ENCODE measurements at regions not wholly inside any gene's neighbourhood (a gene's known extent, or its start where the extent isn't known, plus 50 kb on each side); places are given as distances from the start of the nearest gene placed in this dataset.

GRCh38 chr7:153382641-153383101 is 623.1 kb downstream of the ACTR3B start:
- Histone ChIP-seq H3K27me3 (no peaks in the 10 kb centered on the region), H3K27ac (no peak overlapping the region), H3K4me2 (no peak overlapping the region), H4K20me1 (ENCODE audit: low read depth) (no peaks in the 10 kb centered on the region), H3K36me3 (no peaks in the 10 kb centered on the region), H3K4me3 (no peak overlapping the region), H3K9ac (no peak overlapping the region), H3K79me2 (ENCODE audit: low read depth) (no peaks in the 10 kb centered on the region), H3K9me3 (ENCODE audit: low read depth) (no peaks in the 10 kb centered on the region), H2AFZ (replicated peaks) (no peak overlapping the region), H3K4me1 (no peaks in the 10 kb centered on the region), H3F3A (ENCODE audit: low read depth) (no peaks in the 10 kb centered on the region)
- no peak for DNase-seq (ENCODE audit: low spot score)
- H3K4me1 Mint-ChIP-seq = no peaks in the 10 kb centered on the region
- H3K27ac Mint-ChIP-seq = no peak overlapping the region
- no peaks in the 10 kb centered on the region for H3K36me3 Mint-ChIP-seq
- no peak for TF ChIP-seq EZH2phosphoT487 (IDR thresholded peaks at IDR 0.05)
- TF ChIP-seq, protein P1, sequence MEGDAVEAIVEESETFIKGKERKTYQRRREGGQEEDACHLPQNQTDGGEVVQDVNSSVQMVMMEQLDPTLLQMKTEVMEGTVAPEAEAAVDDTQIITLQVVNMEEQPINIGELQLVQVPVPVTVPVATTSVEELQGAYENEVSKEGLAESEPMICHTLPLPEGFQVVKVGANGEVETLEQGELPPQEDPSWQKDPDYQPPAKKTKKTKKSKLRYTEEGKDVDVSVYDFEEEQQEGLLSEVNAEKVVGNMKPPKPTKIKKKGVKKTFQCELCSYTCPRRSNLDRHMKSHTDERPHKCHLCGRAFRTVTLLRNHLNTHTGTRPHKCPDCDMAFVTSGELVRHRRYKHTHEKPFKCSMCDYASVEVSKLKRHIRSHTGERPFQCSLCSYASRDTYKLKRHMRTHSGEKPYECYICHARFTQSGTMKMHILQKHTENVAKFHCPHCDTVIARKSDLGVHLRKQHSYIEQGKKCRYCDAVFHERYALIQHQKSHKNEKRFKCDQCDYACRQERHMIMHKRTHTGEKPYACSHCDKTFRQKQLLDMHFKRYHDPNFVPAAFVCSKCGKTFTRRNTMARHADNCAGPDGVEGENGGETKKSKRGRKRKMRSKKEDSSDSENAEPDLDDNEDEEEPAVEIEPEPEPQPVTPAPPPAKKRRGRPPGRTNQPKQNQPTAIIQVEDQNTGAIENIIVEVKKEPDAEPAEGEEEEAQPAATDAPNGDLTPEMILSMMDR (IDR thresholded peaks at IDR 0.05) = no peak
- no peak for TF ChIP-seq EZH2 (IDR thresholded peaks at IDR 0.05)
- H3K4me3 Mint-ChIP-seq = no peak overlapping the region
- H3K9me3 Mint-ChIP-seq = peaks cover 22% of the 10 kb centered on the region
- peaks cover 5% of the 10 kb centered on the region for H3K27me3 Mint-ChIP-seq (ENCODE audit: insufficient read depth, low read depth)

DNA sequence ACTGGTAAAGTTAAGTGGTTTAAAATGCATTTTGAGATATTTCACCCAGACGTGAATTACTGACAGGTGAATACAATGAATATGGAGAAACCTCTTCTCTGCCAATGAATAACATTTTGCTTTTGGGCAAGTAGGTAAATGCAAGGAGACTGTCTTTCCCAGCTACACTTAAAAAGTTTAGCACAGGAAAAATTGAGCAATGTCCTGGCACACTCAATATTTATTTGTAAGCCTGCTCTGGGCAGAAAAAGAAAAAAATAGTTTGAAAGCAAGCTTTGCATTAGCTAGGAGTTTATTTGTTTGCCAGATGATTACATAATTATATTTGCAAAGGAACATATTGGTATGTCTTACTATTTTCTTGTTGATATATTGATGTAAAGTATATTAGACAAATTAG is 624.2 kb downstream of the ACTR3B start:
- Histone ChIP-seq H3K79me2 (ENCODE audit: low read depth) (no peaks in the 10 kb centered on the region), H3K4me1 (no peaks in the 10 kb centered on the region), H2AFZ (replicated peaks) (no peak overlapping the region), H3K9ac (no peak overlapping the region), H3K27me3 (no peaks in the 10 kb centered on the region), H3K9me3 (ENCODE audit: low read depth) (no peaks in the 10 kb centered on the region), H3K4me3 (no peak overlapping the region), H3K36me3 (no peaks in the 10 kb centered on the region), H3K4me2 (no peak overlapping the region), H3K27ac (no peak overlapping the region), H3F3A (ENCODE audit: low read depth) (no peaks in the 10 kb centered on the region), H4K20me1 (ENCODE audit: low read depth) (no peaks in the 10 kb centered on the region)
- H3K36me3 Mint-ChIP-seq = no peaks in the 10 kb centered on the region
- H3K27ac Mint-ChIP-seq = no peak overlapping the region
- TF ChIP-seq EZH2phosphoT487 (IDR thresholded peaks at IDR 0.05) (no peak), EZH2 (IDR thresholded peaks at IDR 0.05) (no peak)
- TF ChIP-seq, protein P1 (IDR thresholded peaks at IDR 0.05) = no peak
- peaks cover 4% of the 10 kb centered on the region for H3K27me3 Mint-ChIP-seq (ENCODE audit: insufficient read depth, low read depth)
- no peaks in the 10 kb centered on the region for H3K4me1 Mint-ChIP-seq
- no peak for DNase-seq (ENCODE audit: low spot score)
- H3K9me3 Mint-ChIP-seq = peaks cover 27% of the 10 kb centered on the region
- no peak overlapping the region for H3K4me3 Mint-ChIP-seq

GRCh38 chr7:153385502-153385901 is 626.0 kb downstream of the ACTR3B start:
- no peaks in the 10 kb centered on the region for H3K36me3 Mint-ChIP-seq
- H3K9me3 Mint-ChIP-seq = peaks cover 36% of the 10 kb centered on the region

More at GRCh38 chr7:153385502-153385901, 626.0 kb downstream of the ACTR3B start:
- H3K36me3 ChIP-seq = no peaks in the 10 kb centered on the region
- TF ChIP-seq EZH2 (IDR thresholded peaks at IDR 0.05) (no peak), EZH2phosphoT487 (IDR thresholded peaks at IDR 0.05) (no peak)
- TF ChIP-seq, protein P1 (IDR thresholded peaks at IDR 0.05) = no peak
- H3K4me1 Mint-ChIP-seq = no peaks in the 10 kb centered on the region
- no peaks in the 10 kb centered on the region for H3K79me2 ChIP-seq (ENCODE audit: low read depth)
- no peaks in the 10 kb centered on the region for H4K20me1 ChIP-seq (ENCODE audit: low read depth)
- H3K4me3 Mint-ChIP-seq = no peak overlapping the region
- H2AFZ ChIP-seq (replicated peaks) = no peak overlapping the region
- H3K4me3 ChIP-seq = no peak overlapping the region
- H3K4me2 ChIP-seq = no peak overlapping the region
- no peaks in the 10 kb centered on the region for H3F3A ChIP-seq (ENCODE audit: low read depth)
- DNase-seq (ENCODE audit: low spot score) = no peak
- H3K27me3 Mint-ChIP-seq (ENCODE audit: insufficient read depth, low read depth) = peaks cover 4% of the 10 kb centered on the region
- H3K27me3 ChIP-seq = no peaks in the 10 kb centered on the region
- H3K27ac ChIP-seq = no peak overlapping the region
- H3K9me3 ChIP-seq (ENCODE audit: low read depth) = no peaks in the 10 kb centered on the region
- H3K27ac Mint-ChIP-seq = no peak overlapping the region
- no peak overlapping the region for H3K9ac ChIP-seq
- H3K4me1 ChIP-seq = no peaks in the 10 kb centered on the region

Data from neural progenitor cell (in vitro differentiated cells).